ENCODE measurements at regions not wholly inside any gene's neighbourhood (a gene's known extent, or its start where the extent isn't known, plus 50 kb on each side); places are given as distances from the start of the nearest gene placed in this dataset.
A peak's percentile ranks its signal among the peaks of the same experiment; 100 is the strongest.

- intact Hi-C loops (cut with DNase I): loop anchor here (2.0 kb wide), 3 partner anchors 135 to 377 kb away; partner anchors contain the start of gene BCAR3 (in 1 of the 2)
- ATAC-seq (no peak), DNase-seq (no peak)
Observed at GRCh38 chr1:93815366-93816110, 63.5 kb downstream of the DNTTIP2 start.

GRCh38 chr1:93814795-93815340 is 64.1 kb downstream of the DNTTIP2 start:
- intact Hi-C loops (cut with DNase I): loop anchor here (1.0 to 2.0 kb wide), 4 partner anchors 134 to 376 kb away; partner anchors contain the start of gene BCAR3 (in 1 of the 2)
- ATAC-seq (peak in 1 of 2 donors; percentile 20), DNase-seq (no peak)

GRCh38 chr1:93814059-93814794 is 64.8 kb downstream of the DNTTIP2 start:
- ATAC-seq (peak; percentile 76 to 82), DNase-seq (peak; percentile 46)
- intact Hi-C loops (cut with DNase I): loop anchor here (1.0 to 2.0 kb wide), 4 partner anchors 133 to 375 kb away; partner anchors contain the start of gene BCAR3 (in 1 of the 2)

- intact Hi-C loops (cut with DNase I): no loop called here
- no peak for ATAC-seq
- DNase-seq: no peak
Observed at GRCh38 chr1:93813076-93813475, 65.9 kb downstream of the DNTTIP2 start.

DNA sequence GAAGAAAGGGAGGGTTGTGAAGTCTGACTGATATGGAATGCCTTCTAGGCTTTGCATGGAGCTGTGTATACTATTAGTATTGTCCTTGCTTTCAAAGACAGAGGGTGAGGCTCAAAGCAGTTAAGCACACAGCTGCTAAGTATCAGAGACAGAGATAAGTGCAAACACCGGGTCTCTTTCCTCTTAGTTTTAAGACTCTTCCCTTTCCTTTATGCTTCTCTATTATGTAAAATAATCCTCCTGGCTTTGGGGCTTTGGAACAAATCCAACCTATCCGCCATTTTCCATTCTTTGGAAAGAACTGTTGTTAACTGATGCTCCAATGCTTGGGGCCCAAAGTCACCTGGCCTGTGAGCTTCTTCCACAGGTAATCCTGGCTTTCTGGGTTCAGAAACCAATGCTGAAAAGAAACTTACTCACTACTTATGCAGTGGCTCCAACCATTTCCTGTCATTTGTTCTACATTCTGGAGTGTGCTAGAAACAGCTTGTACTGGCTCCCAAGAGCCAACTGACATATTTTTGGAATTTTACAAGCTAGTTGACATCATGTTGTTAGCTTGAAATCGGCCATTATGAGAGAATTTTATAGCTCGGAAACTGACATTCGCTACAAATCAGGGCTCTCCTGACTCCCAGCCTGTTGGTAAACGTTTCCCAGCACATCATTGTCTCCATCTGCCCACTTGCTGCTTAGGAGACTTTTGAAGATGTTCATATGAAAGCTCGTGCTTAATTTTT is 67.5 kb downstream of the DNTTIP2 start:
- ATAC-seq (no peak), DNase-seq (no peak)
- intact Hi-C loops (cut with DNase I): no loop called here

- ATAC-seq (no peak), DNase-seq (no peak)
- intact Hi-C loops (cut with DNase I): no loop called here
Observed at GRCh38 chr1:93810316-93810715, 68.7 kb downstream of the DNTTIP2 start.

DNA sequence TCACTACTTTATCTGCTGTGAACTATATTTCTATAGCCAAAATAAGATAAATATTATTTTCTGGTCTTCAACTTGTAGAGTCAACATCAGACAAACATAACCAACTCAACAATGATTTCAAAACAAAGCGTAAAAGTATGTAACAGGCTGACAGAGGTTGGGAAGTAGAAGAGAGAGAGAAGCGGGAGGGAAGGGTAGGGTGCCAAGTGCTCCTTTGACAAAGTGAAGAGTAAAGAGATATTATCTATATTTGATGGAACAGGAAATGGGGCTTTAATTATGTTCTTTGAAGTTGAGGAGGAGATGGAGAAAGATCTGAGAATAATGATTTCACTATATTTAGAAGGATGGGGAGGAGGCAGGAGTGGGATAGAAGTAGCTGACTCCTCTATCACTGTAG is 70.1 kb downstream of the DNTTIP2 start:
- ATAC-seq (no peak), DNase-seq (no peak)
- intact Hi-C loops (cut with DNase I): no loop called here

GRCh38 chr1:93807311-93807930 is 71.6 kb downstream of the DNTTIP2 start:
- no peak for ATAC-seq
- DNase-seq: no peak
- intact Hi-C loops (cut with DNase I): no loop called here

- DNase-seq: no peak
- intact Hi-C loops (cut with DNase I): no loop called here
- peak in 1 of 2 donors; percentile 73 for ATAC-seq
Observed at GRCh38 chr1:93805027-93805610, 73.9 kb downstream of the DNTTIP2 start.

- peak; percentile 87 to 98 for ATAC-seq
- intact Hi-C loops (cut with DNase I): no loop called here
- DNase-seq: peak; percentile 39
Observed at GRCh38 chr1:93804412-93804811, 74.6 kb downstream of the DNTTIP2 start.

DNA sequence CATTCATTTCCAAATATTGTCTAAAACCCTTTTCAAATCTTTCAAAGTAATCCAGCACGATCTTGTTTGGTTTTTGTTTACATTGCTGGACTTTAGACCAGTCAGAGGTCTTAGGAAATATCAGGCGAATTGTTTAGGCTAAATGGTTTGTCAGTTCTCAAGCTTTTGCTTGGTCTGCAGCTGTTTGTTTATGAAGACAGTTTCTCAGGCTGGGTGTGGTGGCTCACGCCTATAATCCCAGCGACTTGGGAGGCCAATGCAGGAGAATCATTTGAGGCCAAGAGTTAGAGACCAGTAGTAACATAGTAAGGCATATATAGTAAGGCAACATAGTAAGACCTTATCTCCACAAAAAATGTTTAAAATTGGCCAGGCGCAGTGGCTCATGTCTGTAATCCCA is 77.5 kb downstream of the DNTTIP2 start:
- ATAC-seq: no peak
- DNase-seq: no peak
- intact Hi-C loops (cut with DNase I): no loop called here

- intact Hi-C loops (cut with DNase I): no loop called here
- DNase-seq: no peak
- ATAC-seq: no peak
Observed at GRCh38 chr1:93800856-93801255, 78.2 kb downstream of the DNTTIP2 start.

- DNase-seq (no peak), ATAC-seq (peak; percentile 57 to 76)
- intact Hi-C loops (cut with DNase I): no loop called here
Observed at GRCh38 chr1:93798291-93798690, 80.7 kb downstream of the DNTTIP2 start.

GRCh38 chr1:93784538-93784937 is 94.5 kb downstream of the DNTTIP2 start:
- no peak for DNase-seq
- intact Hi-C loops (cut with DNase I): no loop called here
- no peak for ATAC-seq

DNA sequence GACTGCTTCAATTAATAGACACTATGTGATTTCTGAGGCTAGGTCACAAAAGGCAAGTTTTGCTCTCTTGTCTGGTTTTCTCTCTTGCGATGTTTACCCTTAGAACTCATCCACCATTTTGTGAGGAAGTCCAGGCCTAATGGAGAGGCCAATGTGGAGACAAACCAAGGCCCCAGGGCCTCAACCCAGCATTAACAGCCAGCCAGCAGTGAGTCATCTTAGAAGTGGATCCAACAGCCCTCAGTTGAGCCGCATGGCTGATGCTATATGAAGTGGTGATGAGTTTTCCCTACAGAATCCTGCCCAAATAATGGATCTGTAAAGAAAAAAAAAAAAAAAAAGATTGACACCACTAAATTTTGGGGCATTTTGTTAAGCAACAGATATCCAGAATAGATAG is 95.1 kb downstream of the DNTTIP2 start:
- ATAC-seq (no peak), DNase-seq (no peak)
- intact Hi-C loops (cut with DNase I): no loop called here

GRCh38 chr1:93779540-93780165 is 98.0 kb upstream of the BCAR3 start:
- ATAC-seq: no peak
- intact Hi-C loops (cut with DNase I): no loop called here

GRCh38 chr1:93778457-93778856 is 96.8 kb upstream of the BCAR3 start:
- intact Hi-C loops (cut with DNase I): no loop called here
- DNase-seq (no peak), ATAC-seq (no peak)

More at GRCh38 chr1:93779540-93780165, 98.0 kb upstream of the BCAR3 start:
- no peak for DNase-seq

GRCh38 chr1:93777255-93777654 is 95.6 kb upstream of the BCAR3 start:
- ATAC-seq (no peak), DNase-seq (no peak)
- intact Hi-C loops (cut with DNase I): no loop called here

Measured in left cardiac atrium (tissue), 4 donors.